Prostate gland (tissue), 2 donors: ENCODE measurements at regions not wholly inside any gene's neighbourhood (a gene's known extent, or its start where the extent isn't known, plus 50 kb on each side); places are given as distances from the start of the nearest gene placed in this dataset.

Experiments
- POLR2A ChIP-seq: fragments of 450-650 bp; IDR thresholded peaks from one replicate; pipeline ENCODE4 v1.6.1; 2016; ENCODE audit warnings: antibody characterized with exemption, mild to moderate bottlenecking
- POLR2AphosphoS5 ChIP-seq: sonication (generic); formaldehyde crosslinking; IDR thresholded peaks from one replicate; pipeline ENCODE4 v1.6.1; 2017; ENCODE audit warnings: antibody characterized with exemption
- TF ChIP-seq, protein P1 (sequence below), 4 experiments: fragments of 200-600 bp in 2 of 4; fragments of 450-650 bp in 2 of 4; sonication (generic) in 2 of 4; IDR thresholded peaks; 1 replicate in 3 of 4; 2 replicates in 1 of 4; pipeline ENCODE4 v1.5.1; 2016 to 2019; ENCODE audit warnings: antibody characterized with exemption in 4 of 4, mild to moderate bottlenecking in 2 of 4, moderate library complexity in 2 of 4

DNA sequence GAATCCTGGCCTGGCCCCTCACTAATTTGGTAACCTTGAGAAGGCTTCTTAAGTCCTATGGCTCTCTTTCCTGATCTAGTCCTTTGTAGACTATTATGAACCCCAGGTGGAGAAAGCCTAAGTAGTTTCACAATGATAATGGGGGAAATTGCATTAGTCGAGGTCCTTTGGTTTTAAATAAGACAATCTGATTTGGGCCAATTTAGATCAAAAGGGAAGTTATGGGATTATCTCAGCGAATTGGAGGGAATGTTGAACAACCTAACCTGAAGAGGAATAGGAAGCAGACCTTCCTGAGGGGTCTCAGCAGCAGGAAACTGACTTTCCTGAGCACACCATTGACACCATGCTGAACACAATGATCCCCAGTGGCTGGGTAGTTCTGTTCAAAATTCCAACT lies 331.5 kb downstream of the PRDM5 start:
- TF ChIP-seq, protein P1, sequence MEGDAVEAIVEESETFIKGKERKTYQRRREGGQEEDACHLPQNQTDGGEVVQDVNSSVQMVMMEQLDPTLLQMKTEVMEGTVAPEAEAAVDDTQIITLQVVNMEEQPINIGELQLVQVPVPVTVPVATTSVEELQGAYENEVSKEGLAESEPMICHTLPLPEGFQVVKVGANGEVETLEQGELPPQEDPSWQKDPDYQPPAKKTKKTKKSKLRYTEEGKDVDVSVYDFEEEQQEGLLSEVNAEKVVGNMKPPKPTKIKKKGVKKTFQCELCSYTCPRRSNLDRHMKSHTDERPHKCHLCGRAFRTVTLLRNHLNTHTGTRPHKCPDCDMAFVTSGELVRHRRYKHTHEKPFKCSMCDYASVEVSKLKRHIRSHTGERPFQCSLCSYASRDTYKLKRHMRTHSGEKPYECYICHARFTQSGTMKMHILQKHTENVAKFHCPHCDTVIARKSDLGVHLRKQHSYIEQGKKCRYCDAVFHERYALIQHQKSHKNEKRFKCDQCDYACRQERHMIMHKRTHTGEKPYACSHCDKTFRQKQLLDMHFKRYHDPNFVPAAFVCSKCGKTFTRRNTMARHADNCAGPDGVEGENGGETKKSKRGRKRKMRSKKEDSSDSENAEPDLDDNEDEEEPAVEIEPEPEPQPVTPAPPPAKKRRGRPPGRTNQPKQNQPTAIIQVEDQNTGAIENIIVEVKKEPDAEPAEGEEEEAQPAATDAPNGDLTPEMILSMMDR (IDR thresholded peaks at IDR 0.05): no peak
- TF ChIP-seq POLR2A: no peak
- TF ChIP-seq POLR2AphosphoS5: no peak
